ENCODE measurements at regions not wholly inside any gene's neighbourhood (a gene's known extent, or its start where the extent isn't known, plus 50 kb on each side); places are given as distances from the start of the nearest gene placed in this dataset.

DNA sequence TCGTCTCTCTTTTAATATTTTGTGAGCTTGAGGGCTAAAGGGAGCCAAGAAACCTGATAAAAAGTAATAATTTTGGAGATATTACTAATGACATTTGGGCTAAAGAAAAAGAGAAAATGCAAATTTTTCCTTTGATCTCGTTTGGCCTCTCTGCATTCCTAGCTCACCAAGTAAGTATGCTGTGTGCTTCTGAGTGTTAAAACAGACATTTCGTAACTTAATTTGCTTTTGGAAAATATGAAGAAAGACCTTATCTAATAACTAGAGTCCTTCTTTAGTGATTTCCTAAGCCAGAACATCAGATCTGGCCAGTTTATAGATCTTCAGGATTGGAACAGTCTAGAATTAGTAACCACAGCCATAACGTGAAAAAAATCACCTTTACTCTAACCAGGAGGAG, 872.9 kb upstream of the SLC35B3 start:
- H3K27ac ChIP-seq (ENCODE audit: low read depth in 1 of 2, low read length in 1 of 2) = no peak overlapping the region
- H3K9ac ChIP-seq (ENCODE audit: insufficient read depth in 1 of 2, low read length in 2 of 2) = no peak overlapping the region
- H3K36me3 ChIP-seq (ENCODE audit: control insufficient read depth in 4 of 4, insufficient read depth in 4 of 4, low read length in 4 of 4) = no peaks in the 10 kb centered on the region
- peak in 1 of 3 donors; percentile 7 for DNase-seq
- no peak overlapping the region for H3K4me3 ChIP-seq
- WGBS, 2 donors = 39 to 57% methylated on average over 4 of the region's 4 CpGs
- H3K9me3 ChIP-seq (ENCODE audit: control insufficient read depth in 4 of 4, insufficient read depth in 3 of 4, low read length in 3 of 4) = no peaks in the 10 kb centered on the region
- peaks cover 0 to 7% (median 0%) of the 10 kb centered on the region in 5 donors for H3K4me1 ChIP-seq (ENCODE audit: control insufficient read depth in 5 of 5, insufficient read depth in 5 of 5, low read length in 5 of 5)
- ATAC-seq (ENCODE audit: insufficient read depth, low FRiP score) = no peak
- TF ChIP-seq, protein P1, sequence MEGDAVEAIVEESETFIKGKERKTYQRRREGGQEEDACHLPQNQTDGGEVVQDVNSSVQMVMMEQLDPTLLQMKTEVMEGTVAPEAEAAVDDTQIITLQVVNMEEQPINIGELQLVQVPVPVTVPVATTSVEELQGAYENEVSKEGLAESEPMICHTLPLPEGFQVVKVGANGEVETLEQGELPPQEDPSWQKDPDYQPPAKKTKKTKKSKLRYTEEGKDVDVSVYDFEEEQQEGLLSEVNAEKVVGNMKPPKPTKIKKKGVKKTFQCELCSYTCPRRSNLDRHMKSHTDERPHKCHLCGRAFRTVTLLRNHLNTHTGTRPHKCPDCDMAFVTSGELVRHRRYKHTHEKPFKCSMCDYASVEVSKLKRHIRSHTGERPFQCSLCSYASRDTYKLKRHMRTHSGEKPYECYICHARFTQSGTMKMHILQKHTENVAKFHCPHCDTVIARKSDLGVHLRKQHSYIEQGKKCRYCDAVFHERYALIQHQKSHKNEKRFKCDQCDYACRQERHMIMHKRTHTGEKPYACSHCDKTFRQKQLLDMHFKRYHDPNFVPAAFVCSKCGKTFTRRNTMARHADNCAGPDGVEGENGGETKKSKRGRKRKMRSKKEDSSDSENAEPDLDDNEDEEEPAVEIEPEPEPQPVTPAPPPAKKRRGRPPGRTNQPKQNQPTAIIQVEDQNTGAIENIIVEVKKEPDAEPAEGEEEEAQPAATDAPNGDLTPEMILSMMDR (IDR thresholded peaks at IDR 0.05; ENCODE audit: control extremely low read depth, extremely low read depth) = no peak
- H3K27me3 ChIP-seq (ENCODE audit: control insufficient read depth in 3 of 3, insufficient read depth in 3 of 3, low read length in 2 of 3) = no peaks in the 10 kb centered on the region

DNA sequence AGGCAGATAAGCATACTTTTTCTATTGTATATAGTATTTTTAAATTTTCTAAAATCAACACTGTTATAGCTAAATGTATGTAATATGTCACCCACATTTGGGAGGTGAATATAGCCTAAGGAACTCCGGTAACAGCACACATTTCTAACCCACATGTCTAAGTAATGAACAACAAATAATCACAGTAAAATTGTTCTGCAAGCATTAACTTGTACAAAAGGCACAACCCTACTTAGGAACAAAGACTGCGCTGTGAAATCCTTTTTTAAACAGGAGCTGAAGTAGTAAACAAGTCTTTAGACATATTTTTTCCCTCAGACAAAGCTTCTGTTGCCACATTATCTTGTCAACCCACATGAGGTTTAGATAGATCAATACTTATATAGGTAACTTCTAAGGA, 872.4 kb upstream of the SLC35B3 start:
- ATAC-seq (ENCODE audit: insufficient read depth, low FRiP score) = no peak
- TF ChIP-seq, protein P1 (IDR thresholded peaks at IDR 0.05; ENCODE audit: control extremely low read depth, extremely low read depth) = no peak
- Histone ChIP-seq H3K9ac (ENCODE audit: insufficient read depth in 1 of 2, low read length in 2 of 2) (no peak overlapping the region), H3K9me3 (ENCODE audit: control insufficient read depth in 4 of 4, insufficient read depth in 3 of 4, low read length in 3 of 4) (no peaks in the 10 kb centered on the region), H3K27me3 (ENCODE audit: control insufficient read depth in 3 of 3, insufficient read depth in 3 of 3, low read length in 2 of 3) (no peaks in the 10 kb centered on the region), H3K4me3 (no peak overlapping the region), H3K36me3 (ENCODE audit: control insufficient read depth in 4 of 4, insufficient read depth in 4 of 4, low read length in 4 of 4) (no peaks in the 10 kb centered on the region), H3K27ac (ENCODE audit: low read depth in 1 of 2, low read length in 1 of 2) (no peak overlapping the region), H3K4me1 (ENCODE audit: control insufficient read depth in 5 of 5, insufficient read depth in 5 of 5, low read length in 5 of 5) (peaks cover 0 to 7% (median 0%) of the 10 kb centered on the region in 5 donors)
- 73 to 81% methylated on average over 2 of the region's 2 CpGs for WGBS, 2 donors
- DNase-seq = no peak

DNA sequence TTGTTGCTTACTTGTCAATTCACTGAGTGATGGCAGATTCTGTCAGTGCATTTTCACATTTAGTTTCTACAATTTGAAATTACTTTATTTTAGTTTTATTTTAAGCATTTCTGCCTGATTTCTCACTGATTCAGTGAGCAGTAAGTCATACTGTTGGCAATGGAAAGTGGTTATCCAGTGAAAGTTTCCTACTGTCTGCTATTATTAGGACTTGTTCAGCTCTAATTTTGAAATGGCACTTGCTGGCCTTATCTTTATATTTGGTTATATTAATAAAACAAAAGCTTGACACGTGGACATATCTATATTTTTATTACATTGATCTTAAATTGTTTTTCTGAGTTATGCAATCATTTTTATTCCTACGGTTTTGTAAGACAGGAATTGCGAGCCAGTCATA, 871.8 kb upstream of the SLC35B3 start:
- Histone ChIP-seq H3K4me1 (ENCODE audit: control insufficient read depth in 5 of 5, insufficient read depth in 5 of 5, low read length in 5 of 5) (peaks cover 0 to 7% (median 0%) of the 10 kb centered on the region in 5 donors), H3K27me3 (ENCODE audit: control insufficient read depth in 3 of 3, insufficient read depth in 3 of 3, low read length in 2 of 3) (no peaks in the 10 kb centered on the region), H3K4me3 (no peak overlapping the region), H3K9ac (ENCODE audit: insufficient read depth in 1 of 2, low read length in 2 of 2) (no peak overlapping the region), H3K9me3 (ENCODE audit: control insufficient read depth in 4 of 4, insufficient read depth in 3 of 4, low read length in 3 of 4) (no peaks in the 10 kb centered on the region), H3K36me3 (ENCODE audit: control insufficient read depth in 4 of 4, insufficient read depth in 4 of 4, low read length in 4 of 4) (no peaks in the 10 kb centered on the region), H3K27ac (ENCODE audit: low read depth in 1 of 2, low read length in 1 of 2) (no peak overlapping the region)
- 56 to 67% methylated on average over 3 of the region's 3 CpGs for WGBS, 2 donors
- DNase-seq = no peak
- TF ChIP-seq, protein P1 (IDR thresholded peaks at IDR 0.05; ENCODE audit: control extremely low read depth, extremely low read depth) = no peak
- ATAC-seq (ENCODE audit: insufficient read depth, low FRiP score) = no peak

DNA sequence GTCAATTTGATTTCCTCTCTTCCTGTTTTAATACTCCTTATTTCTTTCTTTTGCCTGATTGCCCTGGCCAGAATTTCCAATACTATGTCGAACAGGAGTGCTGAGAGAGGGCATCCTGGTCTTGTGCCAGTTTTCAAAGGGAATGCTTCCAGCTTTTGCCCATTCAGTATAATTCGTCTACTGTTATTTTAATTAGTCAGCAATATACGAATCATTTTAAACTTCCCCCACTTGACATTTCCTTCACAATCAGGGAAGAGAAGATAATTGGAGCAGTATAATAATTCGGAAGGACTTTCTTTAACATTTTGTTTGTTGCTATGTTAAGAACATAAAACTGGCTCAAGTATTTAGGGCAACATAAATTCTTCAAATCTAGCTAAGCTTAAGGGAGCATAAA, 860.3 kb upstream of the SLC35B3 start:
- Histone ChIP-seq H3K9me3 (ENCODE audit: control insufficient read depth in 4 of 4, insufficient read depth in 3 of 4, low read length in 3 of 4) (no peaks in the 10 kb centered on the region), H3K27ac (ENCODE audit: low read depth in 1 of 2, low read length in 1 of 2) (no peak overlapping the region), H3K9ac (ENCODE audit: insufficient read depth in 1 of 2, low read length in 2 of 2) (no peak overlapping the region), H3K36me3 (ENCODE audit: control insufficient read depth in 4 of 4, insufficient read depth in 4 of 4, low read length in 4 of 4) (no peaks in the 10 kb centered on the region), H3K4me3 (no peak overlapping the region), H3K27me3 (ENCODE audit: control insufficient read depth in 3 of 3, insufficient read depth in 3 of 3, low read length in 2 of 3) (no peaks in the 10 kb centered on the region), H3K4me1 (ENCODE audit: control insufficient read depth in 5 of 5, insufficient read depth in 5 of 5, low read length in 5 of 5) (no peaks in the 10 kb centered on the region)
- DNase-seq = no peak
- TF ChIP-seq, protein P1 (IDR thresholded peaks at IDR 0.05; ENCODE audit: control extremely low read depth, extremely low read depth) = no peak
- WGBS, 2 donors = 75 to 78% methylated on average over 4 of the region's 4 CpGs
- no peak for ATAC-seq (ENCODE audit: insufficient read depth, low FRiP score)
